Gastroesophageal sphincter (tissue), 3 donors: ENCODE measurements at regions not wholly inside any gene's neighbourhood (a gene's known extent, or its start where the extent isn't known, plus 50 kb on each side); places are given as distances from the start of the nearest gene placed in this dataset.

Source experiments
- POLR2A ChIP-seq, 2 donors: fragments of 450-650 bp; IDR thresholded peaks; one replicate each; pipeline ENCODE4 v1.6.1; 2017; ENCODE audit warnings: antibody characterized with exemption in 2 of 2, mild to moderate bottlenecking in 2 of 2, moderate library complexity in 1 of 2
- TF ChIP-seq, protein P1 (sequence below), 4 experiments: fragments of 200-600 bp in 2 of 4; fragments of 450-650 bp in 2 of 4; sonication (generic) in 1 of 4; IDR thresholded peaks; one replicate each; pipeline ENCODE4 v1.5.1; 2017 to 2019; ENCODE audit warnings: antibody characterized with exemption in 4 of 4, mild to moderate bottlenecking in 2 of 4, moderate library complexity in 2 of 4

DNA sequence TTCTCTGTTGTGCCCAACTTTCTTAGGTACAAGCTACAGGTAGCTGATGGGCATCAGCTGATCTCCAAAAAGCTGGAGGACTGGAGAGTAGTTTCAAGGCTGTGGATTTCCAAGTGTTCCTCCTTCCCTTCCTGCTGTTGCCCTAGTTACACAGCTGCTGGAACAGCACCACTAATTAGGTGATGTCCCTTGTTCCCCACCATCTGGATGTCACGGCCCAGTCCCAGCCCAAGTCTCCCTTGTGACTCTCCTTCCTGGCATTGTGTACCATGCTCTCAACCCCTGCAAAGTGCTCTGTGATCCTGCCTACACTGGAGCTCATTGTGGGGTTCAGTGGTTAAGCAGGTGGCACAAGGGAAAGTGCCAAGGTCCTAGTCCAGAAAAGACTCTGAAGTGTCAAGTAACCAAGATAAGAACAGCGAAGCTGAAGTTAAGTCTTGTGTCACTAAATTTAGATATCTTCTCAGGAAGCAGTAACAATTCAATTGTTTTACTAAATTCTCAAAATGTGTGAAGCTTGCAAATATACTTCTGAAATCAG, 604.5 kb downstream of the ISL1 start:
- no peak for TF ChIP-seq POLR2A (IDR thresholded peaks at IDR 0.05)
- TF ChIP-seq, protein P1, sequence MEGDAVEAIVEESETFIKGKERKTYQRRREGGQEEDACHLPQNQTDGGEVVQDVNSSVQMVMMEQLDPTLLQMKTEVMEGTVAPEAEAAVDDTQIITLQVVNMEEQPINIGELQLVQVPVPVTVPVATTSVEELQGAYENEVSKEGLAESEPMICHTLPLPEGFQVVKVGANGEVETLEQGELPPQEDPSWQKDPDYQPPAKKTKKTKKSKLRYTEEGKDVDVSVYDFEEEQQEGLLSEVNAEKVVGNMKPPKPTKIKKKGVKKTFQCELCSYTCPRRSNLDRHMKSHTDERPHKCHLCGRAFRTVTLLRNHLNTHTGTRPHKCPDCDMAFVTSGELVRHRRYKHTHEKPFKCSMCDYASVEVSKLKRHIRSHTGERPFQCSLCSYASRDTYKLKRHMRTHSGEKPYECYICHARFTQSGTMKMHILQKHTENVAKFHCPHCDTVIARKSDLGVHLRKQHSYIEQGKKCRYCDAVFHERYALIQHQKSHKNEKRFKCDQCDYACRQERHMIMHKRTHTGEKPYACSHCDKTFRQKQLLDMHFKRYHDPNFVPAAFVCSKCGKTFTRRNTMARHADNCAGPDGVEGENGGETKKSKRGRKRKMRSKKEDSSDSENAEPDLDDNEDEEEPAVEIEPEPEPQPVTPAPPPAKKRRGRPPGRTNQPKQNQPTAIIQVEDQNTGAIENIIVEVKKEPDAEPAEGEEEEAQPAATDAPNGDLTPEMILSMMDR (IDR thresholded peaks at IDR 0.05): no peak
